ENCODE measurements at regions not wholly inside any gene's neighbourhood (a gene's known extent, or its start where the extent isn't known, plus 50 kb on each side); places are given as distances from the start of the nearest gene placed in this dataset.

DNA sequence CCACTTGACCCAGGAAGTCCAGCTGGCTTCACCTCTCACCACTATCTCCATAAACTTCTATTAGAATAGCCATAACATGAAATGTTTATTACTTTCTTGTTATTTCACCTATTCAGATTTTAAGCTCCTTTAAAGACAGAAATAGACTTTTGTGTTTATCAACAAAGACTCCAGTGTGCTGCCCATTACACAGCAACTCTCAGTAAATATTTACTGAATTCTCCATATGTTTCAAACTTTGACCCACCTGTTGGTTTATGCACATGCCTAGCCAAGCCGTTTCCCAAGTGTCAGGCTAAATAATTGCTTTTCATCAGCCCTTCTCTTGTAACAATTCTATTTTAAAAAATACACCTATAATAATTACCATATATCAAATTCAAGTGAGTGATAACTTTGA is 242.9 kb upstream of the NEIL3 start:
- TF ChIP-seq EZH2phosphoT487 (IDR thresholded peaks at IDR 0.05; ENCODE audit: borderline replicate concordance, low read depth, low read length) = no peak
- TF ChIP-seq, protein P1, sequence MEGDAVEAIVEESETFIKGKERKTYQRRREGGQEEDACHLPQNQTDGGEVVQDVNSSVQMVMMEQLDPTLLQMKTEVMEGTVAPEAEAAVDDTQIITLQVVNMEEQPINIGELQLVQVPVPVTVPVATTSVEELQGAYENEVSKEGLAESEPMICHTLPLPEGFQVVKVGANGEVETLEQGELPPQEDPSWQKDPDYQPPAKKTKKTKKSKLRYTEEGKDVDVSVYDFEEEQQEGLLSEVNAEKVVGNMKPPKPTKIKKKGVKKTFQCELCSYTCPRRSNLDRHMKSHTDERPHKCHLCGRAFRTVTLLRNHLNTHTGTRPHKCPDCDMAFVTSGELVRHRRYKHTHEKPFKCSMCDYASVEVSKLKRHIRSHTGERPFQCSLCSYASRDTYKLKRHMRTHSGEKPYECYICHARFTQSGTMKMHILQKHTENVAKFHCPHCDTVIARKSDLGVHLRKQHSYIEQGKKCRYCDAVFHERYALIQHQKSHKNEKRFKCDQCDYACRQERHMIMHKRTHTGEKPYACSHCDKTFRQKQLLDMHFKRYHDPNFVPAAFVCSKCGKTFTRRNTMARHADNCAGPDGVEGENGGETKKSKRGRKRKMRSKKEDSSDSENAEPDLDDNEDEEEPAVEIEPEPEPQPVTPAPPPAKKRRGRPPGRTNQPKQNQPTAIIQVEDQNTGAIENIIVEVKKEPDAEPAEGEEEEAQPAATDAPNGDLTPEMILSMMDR (conservative IDR thresholded peaks at IDR 0.05; ENCODE audit: low read length) = no peak
